GM06990 (cell line): ENCODE measurements at regions not wholly inside any gene's neighbourhood (a gene's known extent, or its start where the extent isn't known, plus 50 kb on each side); places are given as distances from the start of the nearest gene placed in this dataset.

ENCODE experiments used
- DNase-seq: peaks from one replicate; pipeline ENCODE4 v3.0.0-alpha.2; 2011; ENCODE audit not compliant: insufficient read length; ENCODE audit errors: extremely low read depth
- H3K27me3 ChIP-seq: replicated peaks from 2 replicates; pipeline ENCODE4 v1.6.0; 2011; ENCODE audit warnings: low read length; ENCODE audit not compliant: control insufficient read depth, insufficient read depth
- H3K36me3 ChIP-seq: 2 replicates; pipeline ENCODE4 v1.5.1; 2011; ENCODE audit warnings: low read length; ENCODE audit not compliant: control insufficient read depth, insufficient read depth
- H3K4me3 ChIP-seq: replicated peaks from 2 replicates; pipeline ENCODE4 v1.5.1; 2011; ENCODE audit warnings: low read depth, mild to moderate bottlenecking, control low read depth, low read length
- TF ChIP-seq, protein P1 (sequence below): IDR thresholded peaks from 2 replicates; pipeline ENCODE4 v1.5.1; 2011; ENCODE audit warnings: low read length, control low read depth, mild to moderate bottlenecking, inconsistent platforms; ENCODE audit not compliant: insufficient read depth, poor library complexity, severe bottlenecking

DNA sequence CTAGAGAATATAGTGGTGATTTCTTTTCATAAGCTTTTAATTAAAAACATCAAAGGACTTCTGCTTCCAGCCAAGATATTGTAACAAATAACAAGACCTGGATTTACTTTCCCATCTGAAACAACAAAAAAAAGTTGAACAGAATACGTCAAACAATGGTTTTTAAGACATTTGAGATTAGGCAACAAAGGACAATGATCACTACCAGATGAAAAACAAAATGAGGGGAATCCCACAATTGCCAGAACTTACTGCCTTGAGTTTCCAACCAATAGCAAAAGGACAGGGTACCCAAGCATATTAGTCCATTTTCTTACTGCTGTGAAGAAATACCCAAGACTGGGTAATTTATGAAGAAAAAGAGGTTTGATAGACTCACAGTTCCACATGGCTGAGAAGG, 341.4 kb upstream of the INTU start:
- no peak for DNase-seq
- H3K4me3 ChIP-seq: no peak overlapping the region
- no peaks in the 10 kb centered on the region for H3K27me3 ChIP-seq
- TF ChIP-seq, protein P1, sequence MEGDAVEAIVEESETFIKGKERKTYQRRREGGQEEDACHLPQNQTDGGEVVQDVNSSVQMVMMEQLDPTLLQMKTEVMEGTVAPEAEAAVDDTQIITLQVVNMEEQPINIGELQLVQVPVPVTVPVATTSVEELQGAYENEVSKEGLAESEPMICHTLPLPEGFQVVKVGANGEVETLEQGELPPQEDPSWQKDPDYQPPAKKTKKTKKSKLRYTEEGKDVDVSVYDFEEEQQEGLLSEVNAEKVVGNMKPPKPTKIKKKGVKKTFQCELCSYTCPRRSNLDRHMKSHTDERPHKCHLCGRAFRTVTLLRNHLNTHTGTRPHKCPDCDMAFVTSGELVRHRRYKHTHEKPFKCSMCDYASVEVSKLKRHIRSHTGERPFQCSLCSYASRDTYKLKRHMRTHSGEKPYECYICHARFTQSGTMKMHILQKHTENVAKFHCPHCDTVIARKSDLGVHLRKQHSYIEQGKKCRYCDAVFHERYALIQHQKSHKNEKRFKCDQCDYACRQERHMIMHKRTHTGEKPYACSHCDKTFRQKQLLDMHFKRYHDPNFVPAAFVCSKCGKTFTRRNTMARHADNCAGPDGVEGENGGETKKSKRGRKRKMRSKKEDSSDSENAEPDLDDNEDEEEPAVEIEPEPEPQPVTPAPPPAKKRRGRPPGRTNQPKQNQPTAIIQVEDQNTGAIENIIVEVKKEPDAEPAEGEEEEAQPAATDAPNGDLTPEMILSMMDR: no peak
- H3K36me3 ChIP-seq: no peaks in the 10 kb centered on the region

DNA sequence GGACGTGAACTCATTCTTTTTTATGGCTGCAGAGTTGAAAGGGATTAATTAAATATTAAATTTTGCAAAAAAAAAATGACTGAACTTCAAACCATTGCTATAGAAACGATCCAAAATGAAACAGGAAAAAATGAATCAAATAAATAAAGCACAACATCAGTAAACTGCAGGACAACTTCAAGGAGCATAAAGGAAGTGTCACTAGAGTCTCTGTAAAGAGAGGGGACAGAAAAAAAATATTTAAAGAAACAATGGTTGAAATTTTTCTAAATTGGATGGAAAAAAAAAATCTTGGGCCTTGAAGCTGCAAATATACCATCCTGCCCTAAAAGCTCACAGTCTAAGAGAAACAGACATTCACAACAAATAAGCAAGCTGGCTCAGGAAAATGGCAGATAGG, 339.3 kb upstream of the INTU start:
- Histone ChIP-seq H3K36me3 (no peaks in the 10 kb centered on the region), H3K4me3 (no peak overlapping the region), H3K27me3 (no peaks in the 10 kb centered on the region)
- no peak for DNase-seq
- TF ChIP-seq, protein P1: no peak

DNA sequence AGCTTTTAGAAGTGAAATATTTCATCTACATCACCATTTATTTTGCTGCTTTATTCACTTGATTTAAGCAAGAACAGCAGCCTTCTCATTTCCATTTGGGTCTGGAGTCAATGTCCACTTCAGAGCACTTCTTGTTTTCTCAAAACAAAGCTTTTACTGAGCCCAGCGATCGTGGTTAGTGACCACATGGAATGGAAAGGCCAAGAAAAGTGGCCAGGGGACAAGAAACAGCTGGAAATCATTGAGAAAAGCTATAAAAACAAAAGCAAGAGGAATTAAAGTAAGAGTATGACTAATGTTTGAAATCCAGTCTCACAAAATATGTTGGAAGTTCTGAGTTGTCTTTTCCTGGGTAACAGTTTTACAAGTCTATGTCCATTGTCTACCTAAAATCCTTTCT, 328.4 kb upstream of the INTU start:
- TF ChIP-seq, protein P1: no peak
- no peak for DNase-seq
- H3K4me3 ChIP-seq: no peak overlapping the region
- H3K36me3 ChIP-seq: no peaks in the 10 kb centered on the region
- H3K27me3 ChIP-seq: no peaks in the 10 kb centered on the region

DNA sequence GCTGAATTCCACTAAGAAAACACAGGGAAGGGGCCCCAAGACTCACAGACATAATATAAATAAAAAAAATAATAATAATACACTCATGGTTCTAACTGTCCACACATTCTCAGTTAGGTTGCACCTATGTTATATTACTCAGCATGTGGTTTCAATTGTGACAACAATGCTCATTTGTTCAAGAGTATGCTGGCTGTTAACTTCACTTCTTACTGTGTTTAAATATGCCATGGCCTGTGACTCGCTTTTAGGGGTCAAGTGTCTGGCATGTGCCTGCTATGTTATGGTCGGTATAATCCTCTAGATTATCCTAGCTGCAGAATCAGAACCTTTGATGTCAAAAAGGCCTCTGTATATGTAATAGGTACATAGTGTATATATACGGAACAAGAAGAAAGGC, 324.8 kb upstream of the INTU start:
- Histone ChIP-seq H3K36me3 (no peaks in the 10 kb centered on the region), H3K4me3 (no peak overlapping the region), H3K27me3 (no peaks in the 10 kb centered on the region)
- DNase-seq: no peak
- TF ChIP-seq, protein P1: no peak

DNA sequence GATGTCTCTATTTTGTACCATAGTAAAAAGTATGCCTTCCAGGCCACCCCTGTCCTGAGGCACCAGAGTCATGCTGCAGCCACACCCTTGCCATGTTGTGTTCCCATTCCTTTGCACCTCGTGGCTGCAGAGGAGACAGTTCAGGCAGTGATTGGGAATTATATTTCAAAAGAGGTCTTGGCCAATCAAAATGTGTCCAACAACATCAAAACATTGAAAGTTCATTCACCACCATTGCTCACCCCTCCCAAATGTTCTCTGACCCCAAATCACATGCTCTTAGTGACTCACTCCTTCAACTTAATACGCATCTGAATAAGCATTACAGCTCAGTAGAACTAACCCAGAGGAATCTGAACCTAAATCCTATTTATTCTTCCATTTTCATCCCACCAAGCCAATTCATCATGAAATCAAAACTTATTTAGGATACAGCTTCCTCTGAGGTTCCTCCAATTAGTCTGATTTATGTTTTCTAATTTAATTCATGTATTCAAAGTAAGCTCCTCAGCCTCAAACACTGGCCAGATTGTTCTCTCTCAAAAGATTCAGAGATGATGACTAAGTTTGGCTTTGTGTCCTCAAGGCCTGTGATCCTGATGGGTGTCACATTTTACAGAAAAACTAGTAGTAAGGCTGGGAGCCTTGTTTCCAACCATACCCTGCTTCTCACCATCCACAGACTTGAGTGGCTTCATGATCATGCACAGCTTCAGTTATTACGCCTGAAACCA, 323.2 kb upstream of the INTU start:
- DNase-seq: no peak
- no peak overlapping the region for H3K4me3 ChIP-seq
- no peaks in the 10 kb centered on the region for H3K36me3 ChIP-seq
- H3K27me3 ChIP-seq: no peaks in the 10 kb centered on the region
- TF ChIP-seq, protein P1: no peak

DNA sequence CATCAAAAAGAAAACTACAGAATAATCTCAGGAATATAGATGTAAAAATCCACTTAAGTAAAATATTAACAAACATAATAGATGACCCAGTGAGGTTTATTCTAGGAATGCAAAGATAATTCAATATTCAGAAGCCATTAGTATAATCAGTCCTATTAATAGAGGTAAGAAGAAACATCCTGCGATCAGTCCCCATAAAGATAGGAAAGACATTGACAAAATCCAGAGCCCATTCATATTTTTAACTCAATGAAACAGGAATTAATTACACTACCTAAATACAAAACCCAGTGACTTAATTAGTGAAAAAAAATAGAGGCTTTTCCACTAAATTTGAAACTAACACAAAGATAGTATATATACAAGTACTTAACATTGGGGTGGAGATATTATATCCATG, 321.4 kb upstream of the INTU start:
- TF ChIP-seq, protein P1: no peak
- H3K27me3 ChIP-seq: no peaks in the 10 kb centered on the region
- no peak for DNase-seq

More for the DNA sequence above, 321.4 kb upstream of the INTU start:
- no peaks in the 10 kb centered on the region for H3K36me3 ChIP-seq
- no peak overlapping the region for H3K4me3 ChIP-seq
